Esophagus muscularis mucosa (tissue), 4 donors: ENCODE measurements at regions not wholly inside any gene's neighbourhood (a gene's known extent, or its start where the extent isn't known, plus 50 kb on each side); places are given as distances from the start of the nearest gene placed in this dataset.

Experiments
- DNase-seq: peaks from one replicate; pipeline ENCODE4 v3.0.0-alpha.2; 2017; ENCODE audit errors: extremely low spot score
- H3K27ac ChIP-seq, 4 donors: fragments of 200-600 bp; sonication (generic); replicated peaks in 1 of 4; 1 replicate in 3 of 4; 2 replicates in 1 of 4; pipeline ENCODE4 v1.5.1; 2016 to 2019; ENCODE audit warnings: mild to moderate bottlenecking in 1 of 4
- H3K27me3 ChIP-seq, 4 donors: fragments of 200-600 bp; sonication (generic); one replicate each; pipeline versions ENCODE4 v1.5.1 to v1.6.0; 2016 to 2019
- H3K36me3 ChIP-seq, 4 donors: fragments of 200-600 bp; sonication (generic); one replicate each; pipeline ENCODE4 v1.5.1; 2016 to 2019
- H3K4me1 ChIP-seq, 4 donors: fragments of 200-600 bp; sonication (generic); one replicate each; pipeline ENCODE4 v1.5.1; 2016 to 2019
- H3K4me3 ChIP-seq, 4 donors: fragments of 200-600 bp; sonication (generic); 1 replicate in 2 of 4; 2 replicates in 2 of 4; pipeline ENCODE4 v1.5.1; 2016 to 2019; ENCODE audit warnings: mild to moderate bottlenecking in 4 of 4, moderate library complexity in 1 of 4
- H3K9me3 ChIP-seq, 4 donors: fragments of 200-600 bp; sonication (generic); 1 replicate in 3 of 4; 2 replicates in 1 of 4; pipeline ENCODE4 v1.5.1; 2016 to 2019
- EP300 ChIP-seq: sonication (generic); formaldehyde crosslinking; IDR thresholded peaks from one replicate; pipeline ENCODE4 v1.6.1; 2017; ENCODE audit warnings: antibody characterized with exemption
- POLR2A ChIP-seq: fragments of 450-650 bp; IDR thresholded peaks from one replicate; pipeline ENCODE4 v1.6.1; 2017; ENCODE audit warnings: antibody characterized with exemption, moderate library complexity, mild to moderate bottlenecking, low read depth
- POLR2AphosphoS5 ChIP-seq, 2 donors: sonication (generic); formaldehyde crosslinking; IDR thresholded peaks; one replicate each; pipeline ENCODE4 v1.6.1; 2017; ENCODE audit warnings: antibody characterized with exemption in 2 of 2
- WGBS: methylation state at CpG from one replicate; pipeline ENCODE4 v1.1.5; 2018; 5-methylcytosine and 5-hydroxymethylcytosine counted together
- intact Hi-C: fragments of 100-400 bp; cut with DNase I; formaldehyde crosslinking; loops from one replicate; pipeline ENCODE4 v1.15.1; 2023
- TF ChIP-seq, protein P1 (sequence below), 3 experiments: fragments of 200-600 bp in 2 of 3; fragments of 450-650 bp in 1 of 3; sonication (generic) in 2 of 3; IDR thresholded peaks; one replicate each; pipeline ENCODE4 v1.5.1; 2017 to 2019; ENCODE audit warnings: antibody characterized with exemption in 3 of 3, mild to moderate bottlenecking in 2 of 3, moderate library complexity in 1 of 3

DNA sequence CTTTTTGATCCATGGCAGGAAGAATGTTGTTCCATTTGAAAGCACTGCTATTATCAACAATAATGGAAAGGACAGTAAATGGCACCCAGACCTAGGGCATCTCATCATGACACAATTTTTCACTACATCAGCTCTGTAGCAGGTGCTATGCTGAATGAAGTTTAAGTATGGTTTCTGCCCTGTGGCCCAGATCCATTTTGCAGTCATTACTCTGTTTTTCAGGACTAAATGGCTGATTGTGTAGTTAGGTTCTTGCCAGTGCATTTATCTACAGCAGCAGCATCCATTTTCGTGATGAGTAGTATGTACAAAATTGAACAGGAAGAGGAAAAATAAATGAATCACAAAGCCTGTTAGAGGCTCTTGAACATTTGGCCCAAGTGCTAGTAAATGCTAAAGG is 270.5 kb upstream of the CD180 start:
- no peak for DNase-seq
- peaks cover 0 to 25% (median 16%) of the 10 kb centered on the region in 4 donors for H3K4me1 ChIP-seq
- TF ChIP-seq EP300 (no peak), POLR2AphosphoS5 (IDR thresholded peaks at IDR 0.05) (no peak), POLR2A (no peak)
- TF ChIP-seq, protein P1, sequence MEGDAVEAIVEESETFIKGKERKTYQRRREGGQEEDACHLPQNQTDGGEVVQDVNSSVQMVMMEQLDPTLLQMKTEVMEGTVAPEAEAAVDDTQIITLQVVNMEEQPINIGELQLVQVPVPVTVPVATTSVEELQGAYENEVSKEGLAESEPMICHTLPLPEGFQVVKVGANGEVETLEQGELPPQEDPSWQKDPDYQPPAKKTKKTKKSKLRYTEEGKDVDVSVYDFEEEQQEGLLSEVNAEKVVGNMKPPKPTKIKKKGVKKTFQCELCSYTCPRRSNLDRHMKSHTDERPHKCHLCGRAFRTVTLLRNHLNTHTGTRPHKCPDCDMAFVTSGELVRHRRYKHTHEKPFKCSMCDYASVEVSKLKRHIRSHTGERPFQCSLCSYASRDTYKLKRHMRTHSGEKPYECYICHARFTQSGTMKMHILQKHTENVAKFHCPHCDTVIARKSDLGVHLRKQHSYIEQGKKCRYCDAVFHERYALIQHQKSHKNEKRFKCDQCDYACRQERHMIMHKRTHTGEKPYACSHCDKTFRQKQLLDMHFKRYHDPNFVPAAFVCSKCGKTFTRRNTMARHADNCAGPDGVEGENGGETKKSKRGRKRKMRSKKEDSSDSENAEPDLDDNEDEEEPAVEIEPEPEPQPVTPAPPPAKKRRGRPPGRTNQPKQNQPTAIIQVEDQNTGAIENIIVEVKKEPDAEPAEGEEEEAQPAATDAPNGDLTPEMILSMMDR (IDR thresholded peaks at IDR 0.05) = no peak
- H3K4me3 ChIP-seq = no peak overlapping the region
- no peaks in the 10 kb centered on the region for H3K36me3 ChIP-seq
- 95% methylated on average over 1 of the region's 1 CpG for WGBS
- peaks cover 0 to 4% (median 1%) of the 10 kb centered on the region in 4 donors for H3K9me3 ChIP-seq
- intact Hi-C loops = no loop called here
- peak overlapping the region in 1 of 4 donors; percentile 14 for H3K27ac ChIP-seq
- no peaks in the 10 kb centered on the region for H3K27me3 ChIP-seq

DNA sequence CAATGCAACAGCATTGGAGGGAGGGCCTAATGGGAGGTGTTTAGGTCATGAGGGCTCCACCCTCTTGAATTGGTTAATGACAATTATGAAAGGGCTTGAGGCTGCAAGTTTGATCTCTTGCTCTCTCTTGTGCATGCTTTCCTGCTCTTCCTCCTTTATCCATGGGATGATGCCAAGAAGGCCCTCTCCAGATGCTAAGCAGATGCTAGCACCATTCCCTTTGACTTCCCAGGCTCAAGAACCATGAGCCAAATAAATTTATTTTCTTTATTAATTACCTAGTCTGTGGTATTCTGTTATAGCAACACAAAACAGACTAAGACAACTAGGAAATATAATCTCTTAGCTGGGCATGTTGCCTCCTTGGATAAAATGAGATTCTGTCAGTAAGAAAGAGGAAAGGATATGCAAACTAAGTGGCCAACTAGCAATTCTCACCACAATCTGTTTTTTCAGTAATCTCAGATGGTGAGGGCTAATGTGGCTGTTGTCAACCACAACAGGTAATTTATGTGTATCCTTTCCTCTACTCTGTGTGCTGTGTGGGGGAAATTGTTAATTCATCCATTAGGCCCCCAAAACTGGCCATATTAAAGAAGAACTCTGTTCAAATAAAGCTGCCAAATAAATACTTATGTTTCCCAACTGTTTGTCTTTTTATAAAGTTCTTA is 269.1 kb upstream of the CD180 start:
- TF ChIP-seq, protein P1 (IDR thresholded peaks at IDR 0.05) = no peak
- TF ChIP-seq POLR2AphosphoS5 (IDR thresholded peaks at IDR 0.05) (no peak), POLR2A (no peak), EP300 (no peak)
- DNase-seq = no peak
- peaks cover 0 to 25% (median 16%) of the 10 kb centered on the region in 4 donors for H3K4me1 ChIP-seq
- no peaks in the 10 kb centered on the region for H3K36me3 ChIP-seq
- no peak overlapping the region for H3K4me3 ChIP-seq
- H3K27ac ChIP-seq = no peak overlapping the region
- H3K9me3 ChIP-seq = no peaks in the 10 kb centered on the region
- H3K27me3 ChIP-seq = no peaks in the 10 kb centered on the region
- intact Hi-C loops = no loop called here

DNA sequence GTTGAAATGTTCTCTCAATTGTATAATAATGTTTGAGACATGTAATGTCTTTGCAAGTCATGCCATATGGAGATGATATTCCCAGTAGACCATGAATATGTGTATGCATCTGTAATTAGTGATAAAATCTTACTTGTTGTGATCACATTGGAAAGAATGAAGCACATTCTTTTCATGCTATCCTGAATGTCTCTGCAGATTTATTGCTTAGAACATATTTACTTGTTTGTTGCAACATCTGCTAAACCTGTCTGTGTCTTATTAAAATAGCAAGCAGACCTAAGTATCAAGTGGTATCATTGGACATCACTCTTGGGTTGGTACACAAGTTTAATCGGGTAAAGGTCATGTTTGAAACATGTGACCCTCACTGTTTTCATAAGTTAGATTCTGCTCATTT is 265.5 kb upstream of the CD180 start:
- TF ChIP-seq POLR2AphosphoS5 (IDR thresholded peaks at IDR 0.05) (no peak), EP300 (no peak), POLR2A (no peak)
- TF ChIP-seq, protein P1 (IDR thresholded peaks at IDR 0.05) = no peak
- no peaks in the 10 kb centered on the region for H3K27me3 ChIP-seq
- DNase-seq = no peak
- H3K9me3 ChIP-seq = no peaks in the 10 kb centered on the region
- no peak overlapping the region for H3K4me3 ChIP-seq
- peaks cover 0 to 15% (median 9%) of the 10 kb centered on the region in 4 donors for H3K4me1 ChIP-seq
- no peaks in the 10 kb centered on the region for H3K36me3 ChIP-seq
- H3K27ac ChIP-seq = no peak overlapping the region
- intact Hi-C loops = no loop called here
- whole genome bisulfite sequencing = 95% methylated on average over 1 of the region's 1 CpG

DNA sequence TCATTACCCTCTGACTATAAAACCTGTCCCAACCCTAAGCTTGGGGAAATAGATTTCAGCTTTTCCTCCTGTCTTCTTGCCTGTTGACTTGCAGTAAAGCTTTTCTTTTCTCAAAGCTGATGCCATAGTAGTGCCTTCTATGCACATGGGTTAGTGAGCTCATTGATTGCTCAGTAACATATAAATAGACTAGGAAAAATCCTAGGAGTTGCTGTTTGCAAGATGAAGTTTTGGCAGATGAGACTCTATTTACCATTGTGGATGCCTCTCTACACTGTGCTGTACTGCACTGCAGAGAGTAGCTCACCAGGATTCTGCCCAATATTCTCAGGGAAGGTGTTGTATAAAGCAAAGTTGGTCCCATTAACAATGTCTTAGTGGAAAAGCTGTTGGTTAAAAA is 262.7 kb upstream of the CD180 start:
- Histone ChIP-seq H3K4me3 (no peak overlapping the region), H3K36me3 (no peaks in the 10 kb centered on the region), H3K4me1 (no peaks in the 10 kb centered on the region), H3K27me3 (no peaks in the 10 kb centered on the region), H3K27ac (no peak overlapping the region), H3K9me3 (no peaks in the 10 kb centered on the region)
- no peak for TF ChIP-seq POLR2AphosphoS5 (IDR thresholded peaks at IDR 0.05)
- TF ChIP-seq, protein P1 (IDR thresholded peaks at IDR 0.05) = no peak
- no peak for TF ChIP-seq EP300
- TF ChIP-seq POLR2A = no peak
- DNase-seq = no peak
- intact Hi-C loops = no loop called here

DNA sequence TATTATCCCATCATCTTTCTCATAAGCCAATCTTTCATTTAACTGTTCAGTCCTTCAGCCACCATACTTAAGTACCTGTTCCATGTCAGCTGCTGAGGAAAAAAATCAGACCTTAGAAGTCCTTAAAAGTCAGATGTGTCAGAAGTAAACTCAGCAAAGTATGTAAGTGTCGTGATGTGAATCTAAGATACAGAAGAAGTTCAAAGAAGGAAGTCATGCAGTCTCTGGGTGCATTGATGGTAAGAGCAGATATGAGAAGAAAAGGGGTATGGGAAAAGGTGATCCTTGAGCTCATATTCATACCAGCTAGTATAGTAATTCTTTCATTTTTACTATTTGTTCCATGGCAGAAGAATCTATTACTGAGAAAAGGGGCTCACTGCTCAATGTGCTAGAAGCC is 259.4 kb upstream of the CD180 start:
- H3K27me3 ChIP-seq = no peaks in the 10 kb centered on the region
- intact Hi-C loops = no loop called here

More for the DNA sequence above, 259.4 kb upstream of the CD180 start:
- no peaks in the 10 kb centered on the region for H3K9me3 ChIP-seq
- no peaks in the 10 kb centered on the region for H3K36me3 ChIP-seq
- TF ChIP-seq POLR2AphosphoS5 (IDR thresholded peaks at IDR 0.05) (no peak), EP300 (no peak), POLR2A (no peak)
- TF ChIP-seq, protein P1 (IDR thresholded peaks at IDR 0.05) = no peak
- DNase-seq = no peak
- H3K27ac ChIP-seq = no peak overlapping the region
- no peak overlapping the region for H3K4me3 ChIP-seq
- 87% methylated on average over 1 of the region's 1 CpG for WGBS
- H3K4me1 ChIP-seq = peaks cover 0 to 11% (median 7%) of the 10 kb centered on the region in 4 donors
